OCI-LY1 (cell line): ENCODE measurements at regions not wholly inside any gene's neighbourhood (a gene's known extent, or its start where the extent isn't known, plus 50 kb on each side); places are given as distances from the start of the nearest gene placed in this dataset.

ENCODE experiments used
- H2AFZ ChIP-seq: fragments of 200-600 bp; sonication (generic), shearing (Covaris generic); 2 replicates; pipeline ENCODE4 v1.6.0; 2014; ENCODE audit warnings: antibody characterized with exemption, mild to moderate bottlenecking, low read length
- H3F3A ChIP-seq: fragments of 200-600 bp; sonication (generic), shearing (Covaris generic); 2 replicates; pipeline ENCODE4 v1.6.0; 2014; ENCODE audit warnings: mild to moderate bottlenecking, antibody characterized with exemption, low read length, moderate library complexity; ENCODE audit not compliant: insufficient read depth
- H3K27ac ChIP-seq: fragments of 200-600 bp; sonication (generic); 2 replicates; pipeline ENCODE4 v1.5.1; 2014; ENCODE audit warnings: low read length, mixed run types, mild to moderate bottlenecking, low read depth; ENCODE audit not compliant: poor library complexity, severe bottlenecking
- H3K27me3 ChIP-seq: fragments of 200-600 bp; sonication (generic); 2 replicates; pipeline ENCODE4 v1.6.0; 2014; ENCODE audit warnings: antibody characterized with exemption, mild to moderate bottlenecking, low read length, moderate library complexity; ENCODE audit not compliant: insufficient read depth
- H3K36me3 ChIP-seq: fragments of 200-600 bp; sonication (generic); 2 replicates; pipeline ENCODE4 v1.6.1; 2014; ENCODE audit warnings: mild to moderate bottlenecking, antibody characterized with exemption, low read length, moderate library complexity, mixed read lengths; ENCODE audit not compliant: insufficient read depth
- H3K4me1 ChIP-seq: fragments of 200-600 bp; sonication (generic); 2 replicates; pipeline ENCODE4 v1.5.1; 2014; ENCODE audit warnings: mild to moderate bottlenecking, low read length, moderate library complexity; ENCODE audit not compliant: insufficient read depth, severe bottlenecking
- H3K4me2 ChIP-seq: fragments of 200-600 bp; sonication (generic), shearing (Covaris generic); 2 replicates; pipeline ENCODE4 v1.6.1; 2014; ENCODE audit warnings: low read length
- H3K4me3 ChIP-seq: fragments of 200-600 bp; sonication (generic); 2 replicates; pipeline ENCODE4 v1.5.1; 2014; ENCODE audit warnings: low read length, low read depth, mild to moderate bottlenecking, mixed read lengths; ENCODE audit not compliant: poor library complexity, severe bottlenecking
- H3K79me2 ChIP-seq: fragments of 200-600 bp; shearing (Covaris generic); 2 replicates; pipeline ENCODE4 v1.6.1; 2016; ENCODE audit warnings: mixed run types, low read length, mixed read lengths; ENCODE audit not compliant: insufficient read depth
- H3K9ac ChIP-seq: fragments of 200-600 bp; sonication (generic), shearing (Covaris generic); 2 replicates; pipeline ENCODE4 v1.6.1; 2014; ENCODE audit warnings: mild to moderate bottlenecking, low read length, mixed read lengths
- H3K9me2 ChIP-seq: fragments of 200-600 bp; sonication (generic), shearing (Covaris generic); 2 replicates; pipeline ENCODE4 v1.6.1; 2014; ENCODE audit warnings: low read depth, mild to moderate bottlenecking, low read length, mixed read lengths
- H3K9me3 ChIP-seq: fragments of 200-600 bp; shearing (Covaris generic); 2 replicates; pipeline ENCODE4 v1.6.1; 2014; ENCODE audit warnings: low read length, mixed read lengths
- H4K20me1 ChIP-seq: fragments of 200-600 bp; sonication (generic), shearing (Covaris generic); 2 replicates; pipeline ENCODE4 v1.6.0; 2016; ENCODE audit warnings: mild to moderate bottlenecking, low read length; ENCODE audit not compliant: insufficient read depth
- EZH2 ChIP-seq: fragments of 200-600 bp; sonication (generic), shearing (Covaris generic); IDR thresholded peaks from 2 replicates; pipeline ENCODE4 v1.8.0; 2017; ENCODE audit warnings: borderline replicate concordance, mixed run types, mild to moderate bottlenecking, antibody characterized with exemption, low read length, moderate library complexity, mixed read lengths
- TF ChIP-seq, protein P1 (sequence below): fragments of 200-600 bp; sonication (generic), shearing (Covaris generic); IDR thresholded peaks from 2 replicates; pipeline ENCODE4 v1.5.1; 2017; ENCODE audit warnings: mild to moderate bottlenecking, antibody characterized with exemption, low read length, moderate library complexity, mixed read lengths

GRCh38 chr10:26384600-26384999 lies 53.5 kb upstream of the APBB1IP start:
- Histone ChIP-seq H3K36me3 (no peaks in the 10 kb centered on the region), H3K4me1 (peaks cover 5% of the 10 kb centered on the region), H3K4me3 (no peak overlapping the region), H3K4me2 (no peak overlapping the region), H3K79me2 (no peaks in the 10 kb centered on the region), H3K9me2 (no peaks in the 10 kb centered on the region), H3K9ac (no peak overlapping the region), H2AFZ (no peak overlapping the region), H3K27ac (no peak overlapping the region), H3F3A (0 out of 2 replicates have a peak, but pooled peaks cover 3% of the 10 kb centered on the region), H4K20me1 (no peaks in the 10 kb centered on the region), H3K9me3 (peaks cover 9% of the 10 kb centered on the region), H3K27me3 (no peaks in the 10 kb centered on the region)
- TF ChIP-seq, protein P1, sequence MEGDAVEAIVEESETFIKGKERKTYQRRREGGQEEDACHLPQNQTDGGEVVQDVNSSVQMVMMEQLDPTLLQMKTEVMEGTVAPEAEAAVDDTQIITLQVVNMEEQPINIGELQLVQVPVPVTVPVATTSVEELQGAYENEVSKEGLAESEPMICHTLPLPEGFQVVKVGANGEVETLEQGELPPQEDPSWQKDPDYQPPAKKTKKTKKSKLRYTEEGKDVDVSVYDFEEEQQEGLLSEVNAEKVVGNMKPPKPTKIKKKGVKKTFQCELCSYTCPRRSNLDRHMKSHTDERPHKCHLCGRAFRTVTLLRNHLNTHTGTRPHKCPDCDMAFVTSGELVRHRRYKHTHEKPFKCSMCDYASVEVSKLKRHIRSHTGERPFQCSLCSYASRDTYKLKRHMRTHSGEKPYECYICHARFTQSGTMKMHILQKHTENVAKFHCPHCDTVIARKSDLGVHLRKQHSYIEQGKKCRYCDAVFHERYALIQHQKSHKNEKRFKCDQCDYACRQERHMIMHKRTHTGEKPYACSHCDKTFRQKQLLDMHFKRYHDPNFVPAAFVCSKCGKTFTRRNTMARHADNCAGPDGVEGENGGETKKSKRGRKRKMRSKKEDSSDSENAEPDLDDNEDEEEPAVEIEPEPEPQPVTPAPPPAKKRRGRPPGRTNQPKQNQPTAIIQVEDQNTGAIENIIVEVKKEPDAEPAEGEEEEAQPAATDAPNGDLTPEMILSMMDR = no peak
- TF ChIP-seq EZH2 = no peak

DNA sequence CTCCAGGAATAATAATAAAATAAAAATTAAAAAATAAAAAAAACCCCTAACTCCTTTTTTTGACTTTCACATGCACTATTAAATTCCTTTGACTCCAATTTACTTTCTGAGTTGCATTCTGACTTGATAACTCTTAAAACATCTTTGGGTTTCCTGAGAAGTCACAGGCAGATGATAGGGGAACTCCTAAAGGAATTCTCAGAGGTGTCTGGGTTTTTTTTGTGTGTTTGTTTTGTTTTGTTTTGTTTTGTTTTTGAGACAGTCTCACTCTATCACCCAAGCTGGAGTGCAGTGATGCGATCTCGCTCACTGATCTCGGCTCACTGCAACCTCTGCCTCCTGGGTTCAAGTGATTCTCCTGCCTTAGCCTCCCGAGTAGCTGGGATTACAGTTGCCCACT lies 52.7 kb upstream of the APBB1IP start:
- H3K36me3 ChIP-seq = no peaks in the 10 kb centered on the region
- H3K9me3 ChIP-seq = peaks cover 11% of the 10 kb centered on the region
- 0 out of 2 replicates have a peak, but pooled peaks cover 3% of the 10 kb centered on the region for H3F3A ChIP-seq
- TF ChIP-seq, protein P1 = no peak
- no peak for TF ChIP-seq EZH2
- H2AFZ ChIP-seq = no peak overlapping the region
- peaks cover 5% of the 10 kb centered on the region for H3K4me1 ChIP-seq
- H4K20me1 ChIP-seq = no peaks in the 10 kb centered on the region
- H3K27ac ChIP-seq = no peak overlapping the region
- no peaks in the 10 kb centered on the region for H3K9me2 ChIP-seq
- no peak overlapping the region for H3K4me2 ChIP-seq
- no peak overlapping the region for H3K4me3 ChIP-seq
- H3K79me2 ChIP-seq = no peaks in the 10 kb centered on the region
- no peak overlapping the region for H3K9ac ChIP-seq
- H3K27me3 ChIP-seq = no peaks in the 10 kb centered on the region

DNA sequence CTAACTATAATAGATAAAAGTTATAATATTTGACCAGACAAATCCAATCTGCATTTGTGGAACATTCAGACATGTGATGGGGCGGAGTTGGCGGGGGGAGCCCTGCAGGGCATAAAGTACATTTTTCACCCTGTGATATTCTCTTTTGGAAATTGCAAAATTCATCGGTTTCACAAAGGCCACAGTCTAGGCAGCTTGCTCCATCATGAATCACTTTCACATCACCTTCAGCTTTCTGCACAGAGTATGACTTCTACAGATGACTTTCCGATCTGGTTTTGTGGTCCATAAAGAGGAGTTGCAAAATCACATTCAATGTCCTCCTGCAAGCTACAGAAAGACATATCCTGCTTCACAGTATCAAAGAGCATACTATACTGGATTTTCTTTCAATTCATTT lies 51.4 kb upstream of the APBB1IP start:
- H3K4me1 ChIP-seq = peaks cover 11% of the 10 kb centered on the region
- H3K36me3 ChIP-seq = no peaks in the 10 kb centered on the region
- no peaks in the 10 kb centered on the region for H3K27me3 ChIP-seq
- no peaks in the 10 kb centered on the region for H3K79me2 ChIP-seq
- no peak overlapping the region for H3K4me3 ChIP-seq
- H2AFZ ChIP-seq = no peak overlapping the region
- TF ChIP-seq EZH2 = no peak
- TF ChIP-seq, protein P1 = no peak
- no peaks in the 10 kb centered on the region for H4K20me1 ChIP-seq
- H3K9ac ChIP-seq = no peak overlapping the region
- H3K9me2 ChIP-seq = no peaks in the 10 kb centered on the region
- no peak overlapping the region for H3K27ac ChIP-seq
- H3K9me3 ChIP-seq = peaks cover 7% of the 10 kb centered on the region
- H3K4me2 ChIP-seq = no peak overlapping the region
- H3F3A ChIP-seq = 0 out of 2 replicates have a peak, but pooled peaks cover 3% of the 10 kb centered on the region
